ENCODE measurements at regions not wholly inside any gene's neighbourhood (a gene's known extent, or its start where the extent isn't known, plus 50 kb on each side); places are given as distances from the start of the nearest gene placed in this dataset.

DNA sequence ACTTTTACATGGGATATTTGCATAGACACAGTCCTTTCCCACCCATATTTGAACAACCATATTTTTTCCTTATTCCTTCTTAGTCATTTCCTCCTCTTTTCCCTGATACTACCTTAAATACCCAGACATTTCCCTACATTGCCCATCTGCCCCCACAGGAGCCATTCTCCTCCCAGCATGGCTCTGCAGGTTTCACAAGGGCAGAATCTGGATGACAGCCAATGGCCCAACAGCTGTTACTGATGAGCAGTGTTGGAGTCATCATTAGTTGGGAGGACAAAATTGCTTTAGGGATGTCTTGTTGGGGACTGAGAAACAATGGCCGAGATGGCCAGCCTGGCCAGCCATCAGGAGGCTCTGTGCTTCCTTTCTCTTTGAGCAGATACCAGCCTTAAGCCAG is 209.5 kb downstream of the KLF5 start:
- no peak for DNase-seq

DNA sequence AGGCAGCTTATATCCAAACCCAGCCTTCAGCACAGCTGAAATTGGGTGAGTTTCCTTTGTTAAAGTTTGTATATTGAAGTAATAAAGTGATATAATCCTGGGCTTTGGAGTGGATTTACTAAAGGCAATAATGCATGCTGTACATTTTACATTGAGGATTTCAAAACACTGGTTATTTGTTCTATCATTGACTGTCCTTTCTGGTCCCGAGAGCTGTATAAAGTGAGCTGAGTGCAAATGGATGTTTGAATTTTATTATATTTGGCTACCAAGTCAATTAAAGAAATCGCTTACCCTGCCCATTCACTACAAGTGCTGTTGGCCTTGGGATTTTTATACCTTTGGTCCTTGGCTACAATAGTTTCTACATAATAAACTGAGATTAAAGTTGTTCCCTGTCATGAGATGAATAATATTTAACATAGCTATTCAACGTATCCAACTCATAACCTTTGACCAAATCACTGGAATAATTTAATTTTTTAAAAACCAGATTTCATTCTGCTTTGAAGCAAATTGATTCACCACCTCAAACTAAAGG is 207.9 kb downstream of the KLF5 start:
- DNase-seq, result no peak

DNA sequence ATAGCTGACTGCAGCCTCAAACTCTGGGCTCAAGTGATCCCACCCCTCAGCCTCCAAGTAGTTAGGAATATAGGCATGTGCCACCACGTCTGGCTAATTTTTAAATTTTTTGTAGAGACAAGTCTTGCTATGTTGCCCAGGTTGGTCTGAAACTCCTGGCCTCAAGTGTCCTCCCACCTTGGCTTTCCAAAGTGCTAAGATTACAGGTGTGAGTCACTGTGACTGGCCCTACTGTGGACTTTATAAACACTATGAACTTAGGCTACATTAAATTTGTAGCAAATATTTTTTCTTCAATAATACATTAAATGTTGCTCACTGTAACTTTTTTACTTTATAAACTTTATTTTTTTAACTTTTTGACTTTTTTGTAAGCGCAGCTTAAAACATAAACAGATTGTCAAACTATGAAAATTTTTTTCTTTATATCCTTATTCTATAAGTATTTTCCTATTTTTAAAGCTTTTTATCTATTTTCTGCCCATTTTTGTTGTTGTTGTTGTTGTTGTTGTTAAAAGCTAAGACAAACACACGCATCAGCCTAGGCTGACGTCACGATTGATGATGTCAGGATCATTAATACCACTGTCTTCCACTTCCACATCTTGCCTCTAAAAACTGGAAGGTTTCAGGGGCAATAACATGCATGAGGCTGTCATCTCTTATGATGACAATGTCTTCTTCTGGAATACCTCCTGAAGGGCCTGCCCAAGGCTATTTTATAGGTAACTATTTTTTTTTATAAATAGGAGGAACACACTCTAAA is 204.2 kb downstream of the KLF5 start:
- no peak for DNase-seq

DNA sequence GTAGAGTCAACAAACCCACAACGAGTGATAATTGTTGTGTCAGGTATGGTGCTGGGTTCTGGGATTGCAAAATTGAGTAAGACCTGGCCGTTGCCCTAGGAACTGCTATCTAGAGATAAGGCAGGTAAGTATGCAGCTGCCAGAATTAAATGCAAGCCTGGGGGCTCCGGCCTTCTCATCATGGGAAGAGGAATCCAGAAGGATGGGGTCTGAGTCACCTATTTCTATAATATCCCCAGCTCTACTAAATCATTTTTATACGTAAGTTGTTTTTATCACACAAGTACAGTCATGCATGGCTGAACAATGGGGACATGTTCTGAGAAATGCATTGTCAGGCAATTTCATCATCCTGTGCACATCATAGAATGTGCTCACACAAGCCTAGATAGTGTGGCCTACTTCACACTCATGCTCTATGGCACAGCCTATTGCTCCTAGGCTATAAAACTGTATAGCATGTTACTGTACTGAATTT is 203.0 kb downstream of the KLF5 start:
- no peak for DNase-seq

DNA sequence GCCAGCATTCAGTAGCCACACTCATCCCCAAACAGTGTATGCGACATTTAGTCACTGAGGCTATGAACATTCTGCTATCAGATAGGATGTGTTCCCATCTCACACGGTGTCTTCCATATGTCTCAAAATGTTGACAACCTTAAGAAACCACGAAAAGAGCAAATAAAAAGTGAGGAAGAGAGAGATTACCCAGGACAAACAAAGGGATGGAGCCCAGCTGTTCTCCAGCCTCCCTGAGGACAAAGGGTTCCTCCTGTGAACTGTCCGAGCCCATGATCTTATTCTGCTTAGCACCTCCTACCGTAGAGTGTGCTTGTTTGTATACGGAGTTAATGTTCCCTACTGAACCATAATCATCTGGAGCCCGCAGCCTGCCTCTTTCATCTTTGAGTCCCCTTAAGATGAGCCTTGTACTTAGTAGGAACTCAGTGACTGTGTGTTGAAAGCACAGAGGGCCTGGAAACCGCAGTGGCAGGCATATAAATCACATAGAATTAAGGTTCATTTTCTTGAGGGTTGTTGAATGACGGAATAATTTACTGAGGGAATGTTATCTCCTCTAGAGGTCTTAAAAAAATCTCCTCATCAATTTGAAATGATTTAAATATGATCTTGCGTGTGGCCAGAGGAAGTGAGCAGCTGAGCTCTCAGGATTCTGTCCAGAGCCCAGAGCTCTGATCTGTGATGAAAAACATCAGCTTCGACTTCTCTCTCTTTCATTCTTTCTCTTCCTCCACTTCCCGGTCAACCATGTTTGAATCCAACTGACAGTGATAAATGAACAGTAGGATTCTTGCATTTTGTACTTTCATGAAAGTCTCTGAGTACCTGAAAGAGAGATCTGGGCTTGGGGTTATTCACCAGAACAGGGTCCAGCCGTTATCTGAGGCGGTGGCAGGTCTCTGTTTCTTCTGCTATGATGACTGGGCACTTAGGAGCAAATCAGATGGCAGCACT is 200.5 kb downstream of the KLF5 start:
- no peak for DNase-seq

DNA sequence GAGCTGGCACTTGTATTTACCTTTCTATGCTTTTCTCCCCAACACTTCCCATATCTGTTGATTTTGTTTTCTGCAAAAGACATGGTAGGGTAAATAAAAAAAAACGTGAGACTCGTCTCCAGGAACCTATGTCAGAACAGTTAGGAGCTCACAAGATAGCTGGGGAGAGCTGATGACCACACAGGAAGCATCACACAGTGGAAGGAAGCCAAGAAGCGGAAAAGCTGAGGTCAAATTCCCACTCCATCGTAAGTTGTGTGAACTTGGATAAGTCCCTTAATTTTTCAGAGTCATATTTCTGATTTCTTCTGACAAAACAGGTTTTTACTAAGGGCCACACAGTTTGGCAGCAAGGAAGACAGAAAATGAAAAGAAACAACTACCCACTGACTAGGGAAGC is 199.6 kb downstream of the KLF5 start:
- no peak for DNase-seq

DNA sequence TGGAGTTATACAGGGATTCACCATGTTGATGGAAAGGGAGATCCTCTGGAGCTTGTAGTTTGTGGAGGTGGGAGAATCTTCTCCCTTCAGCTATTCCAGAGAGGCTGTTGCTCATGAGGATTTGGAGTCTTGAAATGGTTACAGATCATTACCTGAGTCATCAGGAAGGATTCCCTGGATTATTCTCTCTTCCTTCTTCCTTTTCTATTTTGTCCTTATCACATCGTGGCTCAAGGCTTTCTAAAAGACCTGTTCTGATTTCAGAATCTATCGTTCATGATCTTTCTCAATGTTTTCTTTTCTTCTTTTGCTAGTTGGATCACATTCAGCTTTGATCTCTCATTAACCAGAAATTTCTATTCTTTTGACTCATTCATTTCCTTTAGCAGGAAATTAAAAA is 196.0 kb downstream of the KLF5 start:
- DNase-seq, result no peak

DNA sequence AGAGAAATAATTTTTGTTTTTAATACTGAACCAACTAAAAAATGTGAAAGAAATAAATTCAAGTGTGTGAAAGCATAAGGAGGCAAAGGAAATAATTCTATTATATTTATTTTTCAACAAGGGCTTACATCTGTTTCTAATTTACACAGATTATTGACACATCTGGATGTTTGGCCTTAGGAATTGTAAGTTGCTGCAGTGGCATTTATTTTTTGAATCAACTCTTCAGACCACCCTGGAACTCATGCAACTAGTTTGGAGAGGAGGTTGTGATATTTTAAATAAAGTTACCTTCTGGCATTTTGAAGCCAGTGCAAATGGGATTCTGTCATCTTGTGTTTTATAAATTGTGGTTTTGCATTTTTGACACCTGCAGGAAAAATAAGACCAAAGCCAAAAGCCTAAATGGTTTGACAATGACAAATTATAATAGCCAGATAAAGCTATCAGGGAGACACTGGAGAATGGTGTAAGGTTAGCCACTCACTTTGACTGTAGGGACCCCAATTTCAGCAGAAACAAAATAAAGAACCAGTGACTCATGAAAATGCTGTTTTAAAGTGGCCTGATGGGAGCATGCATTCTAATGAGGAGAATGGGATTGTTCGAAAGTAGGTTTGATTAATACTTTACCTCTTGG is 192.9 kb downstream of the KLF5 start:
- no peak for DNase-seq

DNA sequence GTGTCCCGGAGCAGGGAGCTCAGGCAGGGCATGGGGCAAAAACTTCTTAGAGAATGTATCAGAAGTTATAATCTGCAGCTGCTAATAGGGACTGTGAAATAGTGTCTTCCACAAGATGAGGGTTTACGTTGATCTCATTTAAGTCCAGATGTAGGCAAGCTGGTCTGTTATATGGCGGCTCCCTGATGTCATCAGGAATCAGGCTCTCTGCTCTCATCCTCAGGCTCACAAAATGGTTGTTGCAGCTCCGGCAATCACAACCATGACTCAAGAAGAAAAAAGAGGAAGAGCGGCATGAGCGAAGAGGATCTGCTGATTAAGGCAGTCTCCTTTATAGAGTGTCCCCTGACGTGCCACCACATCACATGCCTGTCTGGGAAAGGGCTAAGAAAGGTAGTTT is 191.3 kb downstream of the KLF5 start:
- DNase-seq, result no peak

DNA sequence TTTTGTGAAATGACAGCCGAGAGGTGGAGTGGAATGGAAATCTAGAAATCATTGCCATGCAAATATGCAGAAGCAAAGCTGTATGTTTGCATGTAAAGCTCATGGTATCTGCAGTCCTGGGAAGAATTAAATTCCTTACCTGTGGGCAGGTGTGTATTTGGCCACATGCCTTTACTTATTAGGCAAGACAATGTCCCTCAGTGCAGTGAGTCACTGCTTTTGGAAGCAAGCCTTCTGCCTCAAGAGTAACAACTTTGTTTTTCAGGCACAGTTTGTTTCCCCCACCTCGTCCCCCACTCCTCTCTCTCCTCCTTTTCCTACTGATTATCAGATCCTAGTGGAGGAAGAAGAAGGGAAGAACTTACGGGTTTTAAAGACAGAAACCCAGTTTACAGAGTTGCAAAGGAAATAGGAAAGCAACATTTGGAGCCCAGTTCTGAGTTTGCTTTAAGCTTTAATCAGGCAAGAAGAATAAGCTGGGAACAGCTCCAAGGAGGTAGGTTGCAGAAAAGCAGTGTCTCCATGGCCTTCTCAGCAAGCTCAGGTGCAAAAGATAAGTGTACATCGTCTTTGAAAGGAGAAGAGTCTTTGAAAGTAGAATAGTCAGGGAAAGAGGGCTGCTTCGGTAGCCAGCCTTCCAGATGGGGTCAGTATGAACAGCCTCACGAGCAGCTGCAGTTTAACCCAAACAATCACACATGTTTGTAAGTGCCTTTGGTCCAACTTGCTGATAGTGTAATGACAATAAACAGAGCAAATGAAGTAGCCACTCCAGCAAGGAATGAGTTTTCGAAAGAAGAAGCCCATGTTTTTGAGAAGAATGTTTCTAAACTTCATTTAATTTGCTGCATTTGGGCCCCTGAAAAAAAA is 190.1 kb downstream of the KLF5 start:
- no peak for DNase-seq

DNA sequence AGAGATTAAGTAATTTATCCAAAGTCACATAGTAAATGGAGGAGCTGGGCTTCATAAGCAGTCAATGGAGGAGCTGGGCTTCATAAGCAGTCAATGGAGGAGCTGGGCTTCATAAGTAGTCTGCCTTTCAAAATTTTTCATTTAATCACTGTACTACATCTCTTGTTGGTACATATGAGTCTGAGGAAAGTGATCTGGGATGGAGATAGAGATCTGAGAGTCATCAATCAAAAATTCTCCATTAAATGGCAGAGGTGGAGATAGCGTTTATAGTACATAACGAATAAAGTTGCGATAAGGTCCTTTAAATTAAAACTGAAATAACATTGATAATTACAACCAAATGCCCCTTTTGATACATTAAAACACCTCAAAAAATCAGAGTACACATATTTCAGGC is 189.3 kb downstream of the KLF5 start:
- DNase-seq, result no peak

DNA sequence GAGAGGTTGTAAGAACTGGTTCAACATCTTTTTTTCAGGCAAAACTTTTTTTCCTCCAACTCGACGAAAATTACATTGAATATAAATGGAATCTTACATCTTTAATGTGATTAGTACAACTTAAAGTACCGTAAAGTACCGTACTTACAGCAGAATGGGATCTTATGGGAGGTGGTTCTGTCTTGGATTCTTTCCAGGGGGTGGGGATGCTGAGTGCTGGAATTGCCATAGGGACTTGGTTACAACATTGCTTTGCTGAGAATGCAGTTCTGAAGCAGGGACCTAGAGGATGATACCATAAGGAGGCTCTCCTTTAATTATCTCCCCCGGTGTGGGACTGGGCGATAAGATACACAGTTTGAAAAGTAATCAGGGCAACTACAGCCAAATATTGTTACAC is 186.4 kb downstream of the KLF5 start:
- DNase-seq, result no peak

DNA sequence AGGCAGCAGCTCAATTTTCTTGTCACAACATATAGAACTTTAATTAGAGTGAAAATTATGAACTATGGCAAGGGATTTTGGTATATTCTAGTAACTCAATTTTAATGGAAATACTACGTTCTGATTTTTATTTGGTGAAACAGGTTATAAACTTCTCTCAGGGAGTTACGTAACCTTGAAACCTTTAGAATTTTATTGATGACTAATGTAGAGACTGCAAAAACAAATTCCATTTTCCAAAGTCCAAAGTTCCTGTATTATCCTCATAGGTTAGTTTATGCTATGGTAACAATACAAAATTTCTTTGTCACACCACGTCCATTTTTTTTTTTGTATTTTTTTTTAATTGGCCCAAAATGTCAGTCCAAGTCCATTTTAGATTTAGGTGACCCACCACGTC is 185.7 kb downstream of the KLF5 start:
- DNase-seq, result no peak

DNA sequence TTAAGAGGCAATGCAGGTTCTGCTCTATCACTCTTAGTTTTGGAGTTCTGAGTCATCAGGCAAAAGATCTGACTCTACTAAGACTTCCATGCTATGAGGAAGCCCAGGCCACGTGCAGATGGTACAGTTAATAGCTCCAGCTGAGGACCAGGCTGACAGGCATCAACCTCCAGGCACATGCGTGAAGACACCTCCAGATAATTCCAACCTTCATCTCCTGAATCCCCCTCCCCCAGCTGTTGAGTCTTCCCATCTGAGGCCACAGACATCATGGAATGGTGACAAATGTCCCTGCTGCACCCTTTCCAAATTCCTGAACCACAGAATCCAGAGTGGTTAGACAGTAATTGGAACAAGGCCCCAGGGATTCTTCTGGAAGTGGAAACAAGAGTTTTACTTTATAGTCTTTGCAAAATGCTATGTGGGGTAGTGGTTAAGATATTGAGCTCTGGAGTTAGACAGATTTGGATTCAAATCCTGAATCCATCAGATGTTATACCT is 183.8 kb downstream of the KLF5 start:
- DNase-seq, result no peak

DNA sequence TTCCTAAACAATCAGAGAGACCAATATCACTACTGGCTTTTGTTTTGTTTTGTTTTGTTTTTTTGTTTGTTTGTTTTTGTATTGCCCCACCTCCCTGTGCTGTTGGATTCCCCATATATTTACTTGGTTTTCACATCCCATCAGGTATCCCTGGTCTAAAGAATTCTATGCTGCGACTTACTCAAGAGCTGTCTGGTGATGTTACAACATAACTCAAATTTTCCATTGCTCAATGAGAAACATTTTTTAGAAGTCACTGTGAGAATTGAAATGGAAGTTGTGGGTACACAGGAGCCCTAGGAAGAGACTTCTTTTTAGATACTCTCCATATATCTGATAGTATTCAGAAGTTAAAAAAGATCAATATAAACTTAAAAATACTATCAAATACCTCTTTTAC is 181.4 kb downstream of the KLF5 start:
- DNase-seq, result no peak

DNA sequence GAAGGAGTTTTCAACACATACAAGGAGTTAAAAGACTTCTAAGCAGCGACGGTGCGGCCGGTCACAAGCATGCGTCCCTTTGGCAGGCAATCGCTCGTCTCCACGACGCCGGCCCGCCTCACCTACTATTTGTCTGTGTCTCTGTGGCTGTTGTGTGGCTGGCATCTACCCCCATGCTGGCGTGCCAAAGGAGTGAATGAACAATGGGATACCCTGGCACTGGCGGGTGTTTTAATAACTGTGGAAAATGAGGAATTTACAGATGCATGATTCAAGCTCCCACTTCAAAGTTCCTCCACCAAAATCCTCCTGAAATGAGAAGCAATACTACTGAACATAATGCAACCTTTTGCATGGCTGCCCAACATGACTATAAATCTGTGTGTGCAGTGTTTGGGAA is 176.6 kb downstream of the KLF5 start:
- DNase-seq, result no peak

DNA sequence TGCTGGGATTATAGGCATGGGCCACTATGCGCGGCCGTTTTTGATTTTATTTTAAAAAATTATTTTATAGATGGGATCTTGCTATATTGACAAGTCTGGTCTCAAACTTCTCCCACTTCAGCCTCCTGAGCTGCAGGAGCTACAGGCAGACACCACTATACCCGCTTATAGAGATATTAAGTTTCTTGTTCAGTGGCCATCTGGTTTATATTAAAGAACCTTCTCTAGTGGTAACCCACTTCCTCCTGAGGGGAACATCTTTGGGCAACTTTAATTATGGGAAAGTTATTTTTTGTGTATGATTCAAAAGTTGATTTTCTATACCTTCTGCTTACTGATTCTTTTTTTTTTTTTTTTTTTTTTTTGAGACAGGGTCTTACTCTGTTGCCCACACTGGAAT is 172.7 kb downstream of the KLF5 start:
- no peak for DNase-seq

DNA sequence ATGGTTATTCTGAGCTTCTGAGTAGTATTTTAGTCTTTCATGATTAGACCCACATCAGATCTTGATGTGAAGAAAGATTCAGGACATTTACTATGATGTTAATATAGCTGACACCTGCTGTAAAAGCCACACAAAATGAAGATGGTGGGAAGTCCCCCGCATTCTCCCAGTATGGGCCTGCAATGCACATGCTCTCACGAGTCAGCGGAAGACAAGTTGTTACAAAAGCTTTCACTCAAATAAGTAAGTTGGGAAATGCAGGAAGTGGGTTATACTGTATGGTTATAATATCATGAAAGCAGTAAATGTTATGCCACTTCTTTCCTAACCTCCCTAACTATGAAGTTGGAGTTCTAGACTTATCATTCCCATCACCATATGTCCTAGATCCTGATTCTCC is 171.9 kb downstream of the KLF5 start:
- DNase-seq, result no peak

DNA sequence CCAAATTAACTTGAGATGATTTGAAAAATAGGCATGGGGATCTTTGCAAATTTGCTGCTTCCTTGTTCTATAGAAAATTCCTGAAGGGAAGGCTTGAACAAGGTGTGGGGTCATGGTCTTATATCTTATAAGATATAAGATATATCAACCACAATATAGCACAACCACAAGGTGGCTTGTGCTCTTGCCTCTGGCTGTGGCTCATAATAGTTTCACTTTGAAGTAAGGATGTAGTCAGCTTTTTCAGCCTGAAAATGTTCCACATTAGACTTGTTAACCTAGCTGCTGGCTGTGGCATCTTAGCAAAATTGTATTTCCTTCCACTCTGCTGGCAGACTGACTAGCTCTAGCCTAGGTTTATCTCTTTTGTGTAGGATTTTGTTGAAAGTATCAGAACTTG is 169.7 kb downstream of the KLF5 start:
- DNase-seq, result no peak

DNA sequence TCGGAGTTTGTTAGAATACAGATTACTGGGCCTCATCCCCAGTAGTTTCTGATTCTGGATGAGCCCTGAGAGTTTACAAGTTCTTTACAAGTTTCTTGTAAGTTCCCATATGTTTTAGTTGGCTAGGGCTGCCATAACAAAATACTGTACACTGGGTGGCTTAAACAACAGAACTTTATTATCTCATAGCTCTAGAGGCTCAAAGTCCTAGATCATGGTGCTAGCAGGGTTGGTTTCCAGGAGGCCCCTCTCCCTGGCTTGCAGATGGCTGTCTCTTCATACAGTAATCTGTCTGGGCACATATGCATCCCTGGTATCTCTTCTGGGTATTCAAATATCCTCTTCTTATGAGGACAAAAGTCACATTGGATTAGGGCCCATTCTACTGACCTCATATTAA is 167.2 kb downstream of the KLF5 start:
- no peak for DNase-seq

DNA sequence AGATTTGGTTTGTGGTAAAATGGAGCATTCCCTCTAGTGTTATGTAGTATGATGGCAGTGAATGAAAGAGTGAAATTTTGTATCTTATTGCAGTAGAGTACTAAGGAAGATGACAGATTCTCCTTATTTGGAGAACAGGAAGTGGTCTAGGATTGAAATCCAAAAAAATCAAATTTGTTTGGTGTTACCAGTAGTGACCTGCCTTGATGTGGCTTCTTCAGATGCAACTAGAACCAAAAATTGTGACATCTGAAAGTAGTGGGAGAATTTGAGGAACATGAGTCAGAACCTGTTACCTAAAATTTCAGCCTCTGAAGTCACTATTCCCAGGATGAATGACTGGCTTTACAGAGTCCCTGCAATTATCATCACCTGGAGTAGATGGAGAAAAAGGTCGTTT is 165.9 kb downstream of the KLF5 start:
- no peak for DNase-seq

DNA sequence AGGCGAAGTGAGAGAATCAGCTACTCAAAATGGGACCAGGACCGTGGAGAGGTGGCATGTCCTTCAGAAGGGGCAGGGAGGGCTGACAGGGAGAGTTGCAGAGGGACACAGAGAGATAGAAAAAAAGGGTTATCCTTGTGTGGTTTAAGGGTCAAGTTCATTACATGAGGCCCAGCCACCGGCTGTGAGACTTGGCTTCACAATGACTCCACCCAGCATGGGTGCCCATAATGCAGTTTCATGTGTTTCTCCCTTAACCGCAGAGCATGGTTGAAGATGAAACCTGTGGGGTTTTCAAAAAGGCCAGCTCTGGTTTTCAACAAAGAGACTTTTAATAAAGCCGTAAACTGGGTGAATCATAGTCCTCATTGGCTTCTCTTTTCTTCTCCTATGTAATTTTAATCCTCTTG is 164.6 kb downstream of the KLF5 start:
- DNase-seq, result no peak
